ENCODE measurements at regions not wholly inside any gene's neighbourhood (a gene's known extent, or its start where the extent isn't known, plus 50 kb on each side); places are given as distances from the start of the nearest gene placed in this dataset.

DNA sequence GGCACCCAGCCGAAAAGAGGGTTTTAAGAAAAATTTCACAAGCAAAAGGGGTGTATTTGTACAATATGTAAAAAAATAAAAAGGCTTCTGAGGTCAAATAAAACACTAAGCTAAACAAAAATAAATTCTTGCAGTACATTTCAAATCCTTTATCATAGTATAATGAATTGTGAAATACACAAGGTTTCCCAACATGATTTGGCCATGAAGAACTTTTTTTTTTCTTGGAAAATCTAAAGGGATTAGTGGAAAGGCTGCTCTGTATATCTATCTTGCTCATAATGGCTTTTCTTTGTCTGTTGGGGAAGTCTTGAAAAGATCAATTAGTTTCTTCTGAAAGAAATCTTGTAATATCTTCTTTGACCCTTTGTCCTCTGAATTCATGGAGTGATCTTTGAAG is 593.4 kb downstream of the PLPP3 start:
- ATAC-seq (no peak), DNase-seq (ENCODE audit: low spot score) (no peak)
- Mint-ChIP-seq H3K27ac (no peak overlapping the region), H3K27me3 (ENCODE audit: low read depth) (peaks cover 23% of the 10 kb centered on the region), H3K36me3 (no peaks in the 10 kb centered on the region), H3K4me3 (no peak overlapping the region), H3K9me3 (0 out of 2 replicates have a peak, but pooled peaks cover 4% of the 10 kb centered on the region), H3K4me1 (peaks cover 13% of the 10 kb centered on the region)
- POLR2A ChIA-PET, result no interaction called here
- CTCF ChIA-PET, result no interaction called here
- TF ChIP-seq MYBL2 (CRISPR knock-in tag; IDR thresholded peaks at IDR 0.05) (no peak), TEAD1 (CRISPR knock-in tag; IDR thresholded peaks at IDR 0.05) (no peak), ZBTB21 (CRISPR knock-in tag; IDR thresholded peaks at IDR 0.05; ENCODE audit: borderline replicate concordance) (no peak), FOXP4 (CRISPR knock-in tag; IDR thresholded peaks at IDR 0.05) (no peak), NR1H2 (CRISPR knock-in tag; IDR thresholded peaks at IDR 0.05) (no peak), RELA (CRISPR knock-in tag; IDR thresholded peaks at IDR 0.05; ENCODE audit: borderline replicate concordance) (no peak), TP53 (CRISPR knock-in tag; IDR thresholded peaks at IDR 0.05) (no peak), NFYB (CRISPR knock-in tag; conservative IDR thresholded peaks at IDR 0.05; ENCODE audit: low read depth) (no peak), ATF1 (CRISPR knock-in tag; IDR thresholded peaks at IDR 0.05) (no peak), SMAD4 (CRISPR knock-in tag; IDR thresholded peaks at IDR 0.05) (no peak), CBFB (CRISPR knock-in tag; IDR thresholded peaks at IDR 0.05; ENCODE audit: low read depth) (no peak), KAT7 (CRISPR knock-in tag; IDR thresholded peaks at IDR 0.05; ENCODE audit: borderline replicate concordance) (no peak), ZNF281 (CRISPR knock-in tag; IDR thresholded peaks at IDR 0.05) (no peak)
- TF ChIP-seq, protein P1, sequence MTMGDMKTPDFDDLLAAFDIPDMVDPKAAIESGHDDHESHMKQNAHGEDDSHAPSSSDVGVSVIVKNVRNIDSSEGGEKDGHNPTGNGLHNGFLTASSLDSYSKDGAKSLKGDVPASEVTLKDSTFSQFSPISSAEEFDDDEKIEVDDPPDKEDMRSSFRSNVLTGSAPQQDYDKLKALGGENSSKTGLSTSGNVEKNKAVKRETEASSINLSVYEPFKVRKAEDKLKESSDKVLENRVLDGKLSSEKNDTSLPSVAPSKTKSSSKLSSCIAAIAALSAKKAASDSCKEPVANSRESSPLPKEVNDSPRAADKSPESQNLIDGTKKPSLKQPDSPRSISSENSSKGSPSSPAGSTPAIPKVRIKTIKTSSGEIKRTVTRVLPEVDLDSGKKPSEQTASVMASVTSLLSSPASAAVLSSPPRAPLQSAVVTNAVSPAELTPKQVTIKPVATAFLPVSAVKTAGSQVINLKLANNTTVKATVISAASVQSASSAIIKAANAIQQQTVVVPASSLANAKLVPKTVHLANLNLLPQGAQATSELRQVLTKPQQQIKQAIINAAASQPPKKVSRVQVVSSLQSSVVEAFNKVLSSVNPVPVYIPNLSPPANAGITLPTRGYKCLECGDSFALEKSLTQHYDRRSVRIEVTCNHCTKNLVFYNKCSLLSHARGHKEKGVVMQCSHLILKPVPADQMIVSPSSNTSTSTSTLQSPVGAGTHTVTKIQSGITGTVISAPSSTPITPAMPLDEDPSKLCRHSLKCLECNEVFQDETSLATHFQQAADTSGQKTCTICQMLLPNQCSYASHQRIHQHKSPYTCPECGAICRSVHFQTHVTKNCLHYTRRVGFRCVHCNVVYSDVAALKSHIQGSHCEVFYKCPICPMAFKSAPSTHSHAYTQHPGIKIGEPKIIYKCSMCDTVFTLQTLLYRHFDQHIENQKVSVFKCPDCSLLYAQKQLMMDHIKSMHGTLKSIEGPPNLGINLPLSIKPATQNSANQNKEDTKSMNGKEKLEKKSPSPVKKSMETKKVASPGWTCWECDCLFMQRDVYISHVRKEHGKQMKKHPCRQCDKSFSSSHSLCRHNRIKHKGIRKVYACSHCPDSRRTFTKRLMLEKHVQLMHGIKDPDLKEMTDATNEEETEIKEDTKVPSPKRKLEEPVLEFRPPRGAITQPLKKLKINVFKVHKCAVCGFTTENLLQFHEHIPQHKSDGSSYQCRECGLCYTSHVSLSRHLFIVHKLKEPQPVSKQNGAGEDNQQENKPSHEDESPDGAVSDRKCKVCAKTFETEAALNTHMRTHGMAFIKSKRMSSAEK (CRISPR knock-in tag; IDR thresholded peaks at IDR 0.05; ENCODE audit: borderline replicate concordance), result no peak
- TF ChIP-seq, protein P2, sequence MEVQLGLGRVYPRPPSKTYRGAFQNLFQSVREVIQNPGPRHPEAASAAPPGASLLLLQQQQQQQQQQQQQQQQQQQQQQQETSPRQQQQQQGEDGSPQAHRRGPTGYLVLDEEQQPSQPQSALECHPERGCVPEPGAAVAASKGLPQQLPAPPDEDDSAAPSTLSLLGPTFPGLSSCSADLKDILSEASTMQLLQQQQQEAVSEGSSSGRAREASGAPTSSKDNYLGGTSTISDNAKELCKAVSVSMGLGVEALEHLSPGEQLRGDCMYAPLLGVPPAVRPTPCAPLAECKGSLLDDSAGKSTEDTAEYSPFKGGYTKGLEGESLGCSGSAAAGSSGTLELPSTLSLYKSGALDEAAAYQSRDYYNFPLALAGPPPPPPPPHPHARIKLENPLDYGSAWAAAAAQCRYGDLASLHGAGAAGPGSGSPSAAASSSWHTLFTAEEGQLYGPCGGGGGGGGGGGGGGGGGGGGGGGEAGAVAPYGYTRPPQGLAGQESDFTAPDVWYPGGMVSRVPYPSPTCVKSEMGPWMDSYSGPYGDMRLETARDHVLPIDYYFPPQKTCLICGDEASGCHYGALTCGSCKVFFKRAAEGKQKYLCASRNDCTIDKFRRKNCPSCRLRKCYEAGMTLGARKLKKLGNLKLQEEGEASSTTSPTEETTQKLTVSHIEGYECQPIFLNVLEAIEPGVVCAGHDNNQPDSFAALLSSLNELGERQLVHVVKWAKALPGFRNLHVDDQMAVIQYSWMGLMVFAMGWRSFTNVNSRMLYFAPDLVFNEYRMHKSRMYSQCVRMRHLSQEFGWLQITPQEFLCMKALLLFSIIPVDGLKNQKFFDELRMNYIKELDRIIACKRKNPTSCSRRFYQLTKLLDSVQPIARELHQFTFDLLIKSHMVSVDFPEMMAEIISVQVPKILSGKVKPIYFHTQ (CRISPR knock-in tag; IDR thresholded peaks at IDR 0.05), result no peak
- TF ChIP-seq, protein P3, sequence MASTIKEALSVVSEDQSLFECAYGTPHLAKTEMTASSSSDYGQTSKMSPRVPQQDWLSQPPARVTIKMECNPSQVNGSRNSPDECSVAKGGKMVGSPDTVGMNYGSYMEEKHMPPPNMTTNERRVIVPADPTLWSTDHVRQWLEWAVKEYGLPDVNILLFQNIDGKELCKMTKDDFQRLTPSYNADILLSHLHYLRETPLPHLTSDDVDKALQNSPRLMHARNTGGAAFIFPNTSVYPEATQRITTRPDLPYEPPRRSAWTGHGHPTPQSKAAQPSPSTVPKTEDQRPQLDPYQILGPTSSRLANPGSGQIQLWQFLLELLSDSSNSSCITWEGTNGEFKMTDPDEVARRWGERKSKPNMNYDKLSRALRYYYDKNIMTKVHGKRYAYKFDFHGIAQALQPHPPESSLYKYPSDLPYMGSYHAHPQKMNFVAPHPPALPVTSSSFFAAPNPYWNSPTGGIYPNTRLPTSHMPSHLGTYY (CRISPR knock-in tag; IDR thresholded peaks at IDR 0.05), result no peak
- TF ChIP-seq, protein P4, sequence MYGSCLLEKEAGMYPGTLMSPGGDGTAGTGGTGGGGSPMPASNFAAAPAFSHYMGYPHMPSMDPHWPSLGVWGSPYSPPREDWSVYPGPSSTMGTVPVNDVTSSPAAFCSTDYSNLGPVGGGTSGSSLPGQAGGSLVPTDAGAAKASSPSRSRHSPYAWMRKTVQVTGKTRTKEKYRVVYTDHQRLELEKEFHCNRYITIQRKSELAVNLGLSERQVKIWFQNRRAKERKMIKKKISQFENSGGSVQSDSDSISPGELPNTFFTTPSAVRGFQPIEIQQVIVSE (CRISPR knock-in tag; IDR thresholded peaks at IDR 0.05; ENCODE audit: borderline replicate concordance), result no peak
